ENCODE measurements at regions not wholly inside any gene's neighbourhood (a gene's known extent, or its start where the extent isn't known, plus 50 kb on each side); places are given as distances from the start of the nearest gene placed in this dataset.

GRCh38 chr2:126822921-126823320 is 75.8 kb upstream of the TEX51 start:
- Histone ChIP-seq H3K4me3 (ENCODE audit: insufficient read depth, low read depth, low read length) (no peak overlapping the region), H3K36me3 (ENCODE audit: control insufficient read depth, insufficient read depth, low read length) (no peaks in the 10 kb centered on the region), H3K27me3 (ENCODE audit: control insufficient read depth, insufficient read depth, low read length, poor library complexity, severe bottlenecking) (no peaks in the 10 kb centered on the region), H3K9me3 (ENCODE audit: control insufficient read depth, low read length) (no peaks in the 10 kb centered on the region), H3K4me1 (ENCODE audit: control insufficient read depth, insufficient read depth, low read length) (peaks cover 8% of the 10 kb centered on the region), H3K27ac (ENCODE audit: insufficient read depth, low read depth, low read length, poor library complexity, severe bottlenecking) (no peak overlapping the region)
- WGBS, 2 experiments, result 86 to 87% methylated on average over 5 of the region's 5 CpGs

- 90 to 95% methylated on average over 3 of the region's 3 CpGs for WGBS, 2 experiments
- peaks cover 8% of the 10 kb centered on the region for H3K4me1 ChIP-seq (ENCODE audit: control insufficient read depth, insufficient read depth, low read length)
- no peaks in the 10 kb centered on the region for H3K36me3 ChIP-seq (ENCODE audit: control insufficient read depth, insufficient read depth, low read length)
- no peak overlapping the region for H3K4me3 ChIP-seq (ENCODE audit: insufficient read depth, low read depth, low read length)
- H3K27me3 ChIP-seq (ENCODE audit: control insufficient read depth, insufficient read depth, low read length, poor library complexity, severe bottlenecking), result no peaks in the 10 kb centered on the region
- no peak overlapping the region for H3K27ac ChIP-seq (ENCODE audit: insufficient read depth, low read depth, low read length, poor library complexity, severe bottlenecking)
- no peaks in the 10 kb centered on the region for H3K9me3 ChIP-seq (ENCODE audit: control insufficient read depth, low read length)
These were observed 74.7 kb upstream of the TEX51 start for GRCh38 chr2:126823951-126824350.

GRCh38 chr2:126824663-126825062 is 74.0 kb upstream of the TEX51 start:
- Histone ChIP-seq H3K9me3 (ENCODE audit: control insufficient read depth, low read length) (no peaks in the 10 kb centered on the region), H3K4me1 (ENCODE audit: control insufficient read depth, insufficient read depth, low read length) (peaks cover 8% of the 10 kb centered on the region), H3K36me3 (ENCODE audit: control insufficient read depth, insufficient read depth, low read length) (no peaks in the 10 kb centered on the region), H3K27ac (ENCODE audit: insufficient read depth, low read depth, low read length, poor library complexity, severe bottlenecking) (no peak overlapping the region), H3K4me3 (ENCODE audit: insufficient read depth, low read depth, low read length) (no peak overlapping the region), H3K27me3 (ENCODE audit: control insufficient read depth, insufficient read depth, low read length, poor library complexity, severe bottlenecking) (no peaks in the 10 kb centered on the region)
- WGBS, 2 experiments, result 76 to 78% methylated on average over 6 of the region's 6 CpGs

GRCh38 chr2:126825316-126825715 is 73.4 kb upstream of the TEX51 start:
- Histone ChIP-seq H3K9me3 (ENCODE audit: control insufficient read depth, low read length) (no peaks in the 10 kb centered on the region), H3K4me1 (ENCODE audit: control insufficient read depth, insufficient read depth, low read length) (peaks cover 8% of the 10 kb centered on the region), H3K27me3 (ENCODE audit: control insufficient read depth, insufficient read depth, low read length, poor library complexity, severe bottlenecking) (no peaks in the 10 kb centered on the region), H3K36me3 (ENCODE audit: control insufficient read depth, insufficient read depth, low read length) (no peaks in the 10 kb centered on the region), H3K4me3 (ENCODE audit: insufficient read depth, low read depth, low read length) (no peak overlapping the region), H3K27ac (ENCODE audit: insufficient read depth, low read depth, low read length, poor library complexity, severe bottlenecking) (no peak overlapping the region)
- WGBS, 2 experiments, result 94 to 95% methylated on average over 2 of the region's 2 CpGs

GRCh38 chr2:126826491-126826890 is 72.2 kb upstream of the TEX51 start:
- Histone ChIP-seq H3K27ac (ENCODE audit: insufficient read depth, low read depth, low read length, poor library complexity, severe bottlenecking) (no peak overlapping the region), H3K4me3 (ENCODE audit: insufficient read depth, low read depth, low read length) (no peak overlapping the region), H3K36me3 (ENCODE audit: control insufficient read depth, insufficient read depth, low read length) (no peaks in the 10 kb centered on the region), H3K27me3 (ENCODE audit: control insufficient read depth, insufficient read depth, low read length, poor library complexity, severe bottlenecking) (no peaks in the 10 kb centered on the region), H3K4me1 (ENCODE audit: control insufficient read depth, insufficient read depth, low read length) (peaks cover 8% of the 10 kb centered on the region), H3K9me3 (ENCODE audit: control insufficient read depth, low read length) (no peaks in the 10 kb centered on the region)
- 94 to 95% methylated on average over 1 of the region's 1 CpG for WGBS, 2 experiments

GRCh38 chr2:126827371-126827770 is 71.3 kb upstream of the TEX51 start:
- no peak overlapping the region for H3K27ac ChIP-seq (ENCODE audit: insufficient read depth, low read depth, low read length, poor library complexity, severe bottlenecking)
- no peaks in the 10 kb centered on the region for H3K27me3 ChIP-seq (ENCODE audit: control insufficient read depth, insufficient read depth, low read length, poor library complexity, severe bottlenecking)
- peaks cover 9% of the 10 kb centered on the region for H3K4me1 ChIP-seq (ENCODE audit: control insufficient read depth, insufficient read depth, low read length)
- H3K9me3 ChIP-seq (ENCODE audit: control insufficient read depth, low read length), result no peaks in the 10 kb centered on the region
- H3K36me3 ChIP-seq (ENCODE audit: control insufficient read depth, insufficient read depth, low read length), result no peaks in the 10 kb centered on the region
- H3K4me3 ChIP-seq (ENCODE audit: insufficient read depth, low read depth, low read length), result no peak overlapping the region
- WGBS, 2 experiments, result 36% methylated on average over 8 of the region's 8 CpGs

GRCh38 chr2:126828051-126828450 is 70.6 kb upstream of the TEX51 start:
- Histone ChIP-seq H3K4me3 (ENCODE audit: insufficient read depth, low read depth, low read length) (no peak overlapping the region), H3K27ac (ENCODE audit: insufficient read depth, low read depth, low read length, poor library complexity, severe bottlenecking) (no peak overlapping the region), H3K9me3 (ENCODE audit: control insufficient read depth, low read length) (no peaks in the 10 kb centered on the region), H3K4me1 (ENCODE audit: control insufficient read depth, insufficient read depth, low read length) (peaks cover 14% of the 10 kb centered on the region), H3K27me3 (ENCODE audit: control insufficient read depth, insufficient read depth, low read length, poor library complexity, severe bottlenecking) (no peaks in the 10 kb centered on the region), H3K36me3 (ENCODE audit: control insufficient read depth, insufficient read depth, low read length) (no peaks in the 10 kb centered on the region)
- 94 to 95% methylated on average over 4 of the region's 4 CpGs for whole genome bisulfite sequencing, 2 experiments

GRCh38 chr2:126828491-126828890 is 70.2 kb upstream of the TEX51 start:
- no peak overlapping the region for H3K27ac ChIP-seq (ENCODE audit: insufficient read depth, low read depth, low read length, poor library complexity, severe bottlenecking)
- no peaks in the 10 kb centered on the region for H3K27me3 ChIP-seq (ENCODE audit: control insufficient read depth, insufficient read depth, low read length, poor library complexity, severe bottlenecking)
- H3K9me3 ChIP-seq (ENCODE audit: control insufficient read depth, low read length), result no peaks in the 10 kb centered on the region
- 91 to 95% methylated on average over 2 to 4 of the region's 4 CpGs for WGBS, 2 experiments
- peaks cover 14% of the 10 kb centered on the region for H3K4me1 ChIP-seq (ENCODE audit: control insufficient read depth, insufficient read depth, low read length)
- no peak overlapping the region for H3K4me3 ChIP-seq (ENCODE audit: insufficient read depth, low read depth, low read length)
- H3K36me3 ChIP-seq (ENCODE audit: control insufficient read depth, insufficient read depth, low read length), result no peaks in the 10 kb centered on the region

GRCh38 chr2:126831234-126832005 is 67.3 kb upstream of the TEX51 start:
- no peaks in the 10 kb centered on the region for H3K9me3 ChIP-seq (ENCODE audit: control insufficient read depth, low read length)
- no peaks in the 10 kb centered on the region for H3K27me3 ChIP-seq (ENCODE audit: control insufficient read depth, insufficient read depth, low read length, poor library complexity, severe bottlenecking)
- no peak overlapping the region for H3K27ac ChIP-seq (ENCODE audit: insufficient read depth, low read depth, low read length, poor library complexity, severe bottlenecking)
- no peak overlapping the region for H3K4me3 ChIP-seq (ENCODE audit: insufficient read depth, low read depth, low read length)
- no peaks in the 10 kb centered on the region for H3K36me3 ChIP-seq (ENCODE audit: control insufficient read depth, insufficient read depth, low read length)
- H3K4me1 ChIP-seq (ENCODE audit: control insufficient read depth, insufficient read depth, low read length), result peaks cover 14% of the 10 kb centered on the region
- 72 to 73% methylated on average over 14 of the region's 14 CpGs for WGBS, 2 experiments

GRCh38 chr2:126832014-126832413 is 66.7 kb upstream of the TEX51 start:
- peaks cover 13% of the 10 kb centered on the region for H3K4me1 ChIP-seq (ENCODE audit: control insufficient read depth, insufficient read depth, low read length)
- H3K27me3 ChIP-seq (ENCODE audit: control insufficient read depth, insufficient read depth, low read length, poor library complexity, severe bottlenecking), result no peaks in the 10 kb centered on the region
- no peaks in the 10 kb centered on the region for H3K36me3 ChIP-seq (ENCODE audit: control insufficient read depth, insufficient read depth, low read length)
- no peaks in the 10 kb centered on the region for H3K9me3 ChIP-seq (ENCODE audit: control insufficient read depth, low read length)
- H3K4me3 ChIP-seq (ENCODE audit: insufficient read depth, low read depth, low read length), result no peak overlapping the region
- no peak overlapping the region for H3K27ac ChIP-seq (ENCODE audit: insufficient read depth, low read depth, low read length, poor library complexity, severe bottlenecking)

Data from ectodermal cell (in vitro differentiated cells).